ENCODE measurements at regions not wholly inside any gene's neighbourhood (a gene's known extent, or its start where the extent isn't known, plus 50 kb on each side); places are given as distances from the start of the nearest gene placed in this dataset.

DNA sequence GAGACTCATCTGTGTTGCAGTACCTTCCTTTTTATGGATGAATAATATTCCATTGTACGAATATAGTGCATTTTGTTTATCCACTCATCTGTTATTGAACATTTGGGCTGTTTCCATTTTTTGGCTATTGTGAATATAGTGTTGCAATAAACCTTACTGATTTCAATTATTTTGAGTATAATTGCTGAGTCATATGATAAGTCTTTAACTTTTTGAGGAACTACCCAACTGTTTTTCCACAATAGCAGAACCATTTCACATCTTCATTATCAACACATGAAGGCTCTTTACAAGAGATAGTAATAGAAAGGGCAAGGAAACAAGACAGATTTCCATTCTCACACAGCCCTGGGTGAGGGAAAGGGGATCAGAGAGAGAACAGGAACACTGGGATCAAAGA, 329.2 kb downstream of the RAB3C start:
- Histone ChIP-seq H3K4me1 (replicated peaks in 1 of 4; ENCODE audit: control insufficient read depth in 3 of 4, insufficient read depth in 4 of 4, low read length in 3 of 4) (peaks cover 0 to 5% (median 0%) of the 10 kb centered on the region in 4 experiments; a peak in 1 of 7 replicates), H2BK12ac (ENCODE audit: low read depth, low read length) (no peak overlapping the region), H3K9ac (replicated peaks in 1 of 4; ENCODE audit: extremely low read depth in 1 of 4, low read depth in 3 of 4, low read length in 3 of 4) (no peak overlapping the region), H2AK5ac (ENCODE audit: low read depth, low read length) (no peak overlapping the region), H3K23ac (ENCODE audit: insufficient read length) (no peak overlapping the region), H3K36me3 (ENCODE audit: control insufficient read depth in 2 of 4, insufficient read depth in 4 of 4, low read length in 3 of 4) (no peaks in the 10 kb centered on the region), H4K5ac (ENCODE audit: insufficient read length, low read depth, low read length) (no peak overlapping the region), H2BK120ac (replicated peaks; ENCODE audit: low read depth, low read length) (no peak overlapping the region), H4K91ac (replicated peaks; ENCODE audit: insufficient read length, low read length) (no peak overlapping the region), H2BK5ac (ENCODE audit: low read depth, low read length) (no peak overlapping the region), H4K20me1 (replicated peaks in 1 of 2; ENCODE audit: control insufficient read depth in 1 of 2, insufficient read depth in 2 of 2, low read length in 2 of 2) (no peaks in the 10 kb centered on the region), H3K27ac (ENCODE audit: low read depth, low read length) (no peak overlapping the region), H3K27me3 (replicated peaks in 1 of 4; ENCODE audit: control insufficient read depth in 3 of 4, extremely low read depth in 1 of 4, insufficient read depth in 3 of 4, low read length in 3 of 4) (peaks cover 0 to 1% (median 0%) of the 10 kb centered on the region in 4 experiments; a peak in 1 of 7 replicates), H2BK15ac (ENCODE audit: low read length) (no peak overlapping the region), H3K14ac (ENCODE audit: insufficient read length) (no peak overlapping the region), H3K4ac (replicated peaks; ENCODE audit: insufficient read length, low read depth, low read length) (no peak overlapping the region), H3K79me1 (ENCODE audit: low read depth, low read length) (no peaks in the 10 kb centered on the region), H3K4me3 (ENCODE audit: extremely low read depth in 1 of 4, insufficient read depth in 2 of 4, low read depth in 3 of 4, low read length in 4 of 4) (no peak overlapping the region), H3K4me2 (ENCODE audit: insufficient read depth in 1 of 2, low read depth in 2 of 2, low read length in 2 of 2) (no peak overlapping the region), H3K9me3 (ENCODE audit: insufficient read depth in 2 of 2, low read depth in 1 of 2, low read length in 1 of 2) (peaks cover 0 to 3% of the 10 kb centered on the region in 2 experiments; a peak in 1 of 4 replicates), H2BK20ac (ENCODE audit: low read length) (no peak overlapping the region), H3K79me2 (ENCODE audit: control insufficient read depth in 1 of 2, insufficient read depth in 2 of 2, low read length in 2 of 2) (no peaks in the 10 kb centered on the region), H4K8ac (ENCODE audit: extremely low read depth, insufficient read depth, low read length) (no peak overlapping the region), H3K56ac (replicated peaks; ENCODE audit: insufficient read length, low read depth, low read length) (no peak overlapping the region), H2AFZ (ENCODE audit: low read length) (no peak overlapping the region), H3K23me2 (ENCODE audit: low read depth, low read length) (no peaks in the 10 kb centered on the region), H3K18ac (ENCODE audit: extremely low read depth, low read length) (no peak overlapping the region)
- 77% methylated on average over 1 of the region's 1 CpG; no CpG with 5 or more reads in 1 of the 2 experiments for WGBS, 2 experiments (ENCODE audit: extremely low coverage in 1 of 2, insufficient coverage in 1 of 2, insufficient read length in 1 of 2, insufficient replicate concordance in 2 of 2, low coverage in 1 of 2, low lambda C conversion rate in 2 of 2, missing lambda C conversion rate in 1 of 2)
- POLR2A ChIA-PET (ENCODE audit: partially characterized antibody): no interaction called here
- DNase-seq (ENCODE audit: low read depth in 1 of 2, low spot score in 2 of 2): no peak
- CTCF ChIA-PET (ENCODE audit: partially characterized antibody): no interaction called here
- TF ChIP-seq CREB1 (IDR thresholded peaks at IDR 0.05): no peak
- FAIRE-seq: no peak

Data from H1 (cell line).